22Rv1 (cell line): ENCODE measurements at regions not wholly inside any gene's neighbourhood (a gene's known extent, or its start where the extent isn't known, plus 50 kb on each side); places are given as distances from the start of the nearest gene placed in this dataset.

Source experiments
- ZFX ChIP-seq: fragments of 450-650 bp; IDR thresholded peaks from 2 replicates; pipeline ENCODE4 v1.6.1; 2017; ENCODE audit warnings: antibody characterized with exemption, borderline replicate concordance
- TF ChIP-seq, protein P1 (sequence below): fragments of 450-650 bp; IDR thresholded peaks from 2 replicates; pipeline ENCODE4 v1.5.1; 2017; ENCODE audit warnings: mild to moderate bottlenecking

- TF ChIP-seq, protein P1, sequence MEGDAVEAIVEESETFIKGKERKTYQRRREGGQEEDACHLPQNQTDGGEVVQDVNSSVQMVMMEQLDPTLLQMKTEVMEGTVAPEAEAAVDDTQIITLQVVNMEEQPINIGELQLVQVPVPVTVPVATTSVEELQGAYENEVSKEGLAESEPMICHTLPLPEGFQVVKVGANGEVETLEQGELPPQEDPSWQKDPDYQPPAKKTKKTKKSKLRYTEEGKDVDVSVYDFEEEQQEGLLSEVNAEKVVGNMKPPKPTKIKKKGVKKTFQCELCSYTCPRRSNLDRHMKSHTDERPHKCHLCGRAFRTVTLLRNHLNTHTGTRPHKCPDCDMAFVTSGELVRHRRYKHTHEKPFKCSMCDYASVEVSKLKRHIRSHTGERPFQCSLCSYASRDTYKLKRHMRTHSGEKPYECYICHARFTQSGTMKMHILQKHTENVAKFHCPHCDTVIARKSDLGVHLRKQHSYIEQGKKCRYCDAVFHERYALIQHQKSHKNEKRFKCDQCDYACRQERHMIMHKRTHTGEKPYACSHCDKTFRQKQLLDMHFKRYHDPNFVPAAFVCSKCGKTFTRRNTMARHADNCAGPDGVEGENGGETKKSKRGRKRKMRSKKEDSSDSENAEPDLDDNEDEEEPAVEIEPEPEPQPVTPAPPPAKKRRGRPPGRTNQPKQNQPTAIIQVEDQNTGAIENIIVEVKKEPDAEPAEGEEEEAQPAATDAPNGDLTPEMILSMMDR = no peak
- TF ChIP-seq ZFX = no peak
These were observed 135.0 kb upstream of the RIOK3 start for GRCh38 chr18:23317975-23318675.
